K562 (cell line): ENCODE measurements at regions not wholly inside any gene's neighbourhood (a gene's known extent, or its start where the extent isn't known, plus 50 kb on each side); places are given as distances from the start of the nearest gene placed in this dataset.

Experiments
- ATAC-seq: fragments of 200-7000 bp; cut with Tn5 transposase; 3 replicates; pipeline ENCODE4 v1.9.1; 2020; ENCODE audit warnings: moderate library complexity
- BruUV-seq: library from RNA; stranded (reverse); fragments of 400-500 nt; replicated peaks from 2 replicates; lab custom pipeline; 2021; lab: Mats Ljungman, UMichigan
- CTCF ChIA-PET: fragments of 300-600 bp; formaldehyde crosslinking; extraction: SDS; loops from one replicate; lab custom pipeline; 2021; ENCODE audit warnings: low intra/inter-chr PET ratio; lab: Yijun Ruan, JAX
- POLR2A ChIA-PET: fragments of 300-600, 350-650 bp; sonication (Branson Sonifier 250); formaldehyde crosslinking; extraction: SDS; loops from one replicate; lab custom pipeline; 2021; ENCODE audit warnings: antibody characterized with exemption, inconsistent platforms; lab: Yijun Ruan, JAX
- DNase-seq, 4 experiments: peaks; one replicate each; pipeline versions ENCODE4 v3.0.0 to v3.0.0-alpha.2; 2011 to 2018; ENCODE audit warnings: low spot score in 3 of 4, mixed read lengths in 3 of 4; ENCODE audit errors: extremely low read depth in 1 of 4
- FAIRE-seq: peaks from 2 replicates; lab custom pipeline; 2011; peaks lifted over from hg19 to GRCh38; lab: Jason Lieb, UNC
- H2AFZ ChIP-seq: 2 replicates; pipeline ENCODE4 v1.6.0; 2011; ENCODE audit warnings: low read depth, low read length, control low read depth, inconsistent platforms
- H3K27ac ChIP-seq: fragments of 200-600 bp; 3 replicates; pipeline ENCODE4 v1.8.0; 2011; ENCODE audit warnings: low read depth, mild to moderate bottlenecking, control low read depth, inconsistent platforms, low read length, moderate library complexity, mixed read lengths; ENCODE audit errors: extremely low read depth
- H3K27me3 ChIP-seq, 2 experiments: fragments of 300-600 bp in 1 of 2; 2 replicates in 1 of 2; 3 replicates in 1 of 2; pipeline versions ENCODE4 v1.6.0 to v1.8.0; 2011; ENCODE audit warnings: inconsistent platforms in 2 of 2, low read length in 2 of 2, mild to moderate bottlenecking in 1 of 2, mixed read lengths in 1 of 2, moderate library complexity in 1 of 2; ENCODE audit not compliant: control insufficient read depth in 2 of 2, insufficient read depth in 2 of 2
- H3K36me3 ChIP-seq: fragments of 300-600 bp; 3 replicates; pipeline ENCODE4 v1.8.0; 2011; ENCODE audit warnings: mild to moderate bottlenecking, low read length, inconsistent platforms; ENCODE audit not compliant: control insufficient read depth, insufficient read depth
- H3K4me1 ChIP-seq, 2 experiments: fragments of 200-600 bp in 1 of 2; replicated peaks in 1 of 2; 2 replicates in 1 of 2; 3 replicates in 1 of 2; pipeline versions ENCODE4 v1.5.1 to v1.8.0; 2011; ENCODE audit warnings: inconsistent platforms in 2 of 2, low read length in 2 of 2, mild to moderate bottlenecking in 1 of 2, mixed read lengths in 1 of 2, moderate library complexity in 1 of 2; ENCODE audit not compliant: control insufficient read depth in 2 of 2, insufficient read depth in 2 of 2
- H3K4me2 ChIP-seq: 2 replicates; pipeline ENCODE4 v1.6.1; 2011; ENCODE audit warnings: low read length, control low read depth, inconsistent platforms, mixed read lengths; ENCODE audit not compliant: insufficient read depth
- H3K4me3 ChIP-seq: fragments of 200-600 bp; sonication (generic), shearing (Covaris generic); 2 replicates; pipeline ENCODE4 v1.5.1; 2016; ENCODE audit warnings: control low read depth, inconsistent platforms
- H3K79me2 ChIP-seq: fragments of 200-600 bp; 3 replicates; pipeline ENCODE4 v1.8.0; 2011; ENCODE audit warnings: low read length, inconsistent platforms; ENCODE audit not compliant: control insufficient read depth, insufficient read depth
- H3K9ac ChIP-seq, 2 experiments: 2 replicates each; pipeline versions ENCODE4 v1.6.0 to v1.6.1; 2011; ENCODE audit warnings: low read depth in 2 of 2, low read length in 2 of 2, control low read depth in 1 of 2, inconsistent platforms in 1 of 2, mild to moderate bottlenecking in 1 of 2, mixed read lengths in 1 of 2; ENCODE audit not compliant: insufficient read depth in 1 of 2
- H3K9me1 ChIP-seq: one replicate; pipeline ENCODE4 v1.6.0; 2011; ENCODE audit warnings: inconsistent platforms, mild to moderate bottlenecking, low read length, moderate library complexity; ENCODE audit not compliant: control insufficient read depth, insufficient read depth
- H3K9me3 ChIP-seq: replicated peaks from 2 replicates; pipeline ENCODE4 v1.5.1; 2011; ENCODE audit warnings: low read depth, low read length, inconsistent platforms; ENCODE audit not compliant: control insufficient read depth, insufficient read depth
- H4K20me1 ChIP-seq: replicated peaks from 2 replicates; pipeline ENCODE4 v1.6.1; 2011; ENCODE audit warnings: low read length, inconsistent platforms, mixed read lengths; ENCODE audit not compliant: control insufficient read depth, insufficient read depth
- ARID1B ChIP-seq: fragments of 450-650 bp; IDR thresholded peaks from 2 replicates; pipeline ENCODE4 v1.6.1; 2016; ENCODE audit warnings: antibody characterized with exemption, mild to moderate bottlenecking, inconsistent platforms
- ASH1L ChIP-seq: fragments of 450-650 bp; IDR thresholded peaks from 2 replicates; pipeline ENCODE4 v1.6.1; 2018; ENCODE audit warnings: borderline replicate concordance, mild to moderate bottlenecking, low read depth; ENCODE audit not compliant: partially characterized antibody
- CBX2 ChIP-seq: fragments of 200-600 bp; sonication (generic); IDR thresholded peaks from one replicate; pipeline ENCODE4 v1.6.1; 2012; ENCODE audit warnings: mild to moderate bottlenecking, low read length, inconsistent platforms; ENCODE audit not compliant: insufficient read depth, poor library complexity, severe bottlenecking
- CEBPZ ChIP-seq: fragments of 150-350 bp; IDR thresholded peaks from 2 replicates; pipeline ENCODE4 v1.6.1; 2014; ENCODE audit warnings: low read depth, mild to moderate bottlenecking, low read length, borderline replicate concordance
- FIP1L1 ChIP-seq: fragments of 200-400 bp; formaldehyde crosslinking; IDR thresholded peaks from 2 replicates; pipeline ENCODE4 v1.6.1; 2018; ENCODE audit warnings: mild to moderate bottlenecking, low read depth, low read length; ENCODE audit not compliant: poor library complexity, severe bottlenecking
- HMG20B ChIP-seq: fragments of 250-450 bp; sonication (Bioruptor Pico); IDR thresholded peaks from 2 replicates; pipeline ENCODE4 v1.5.0; 2021; ENCODE audit warnings: mild to moderate bottlenecking
- HNRNPK ChIP-seq: fragments of 200-400 bp; formaldehyde crosslinking; IDR thresholded peaks from one replicate; pipeline ENCODE4 v1.6.1; 2018; ENCODE audit warnings: mild to moderate bottlenecking, low read depth, low read length; ENCODE audit not compliant: poor library complexity, severe bottlenecking
- KHSRP ChIP-seq: fragments of 450-650 bp; IDR thresholded peaks from 2 replicates; pipeline ENCODE4 v1.6.1; 2017
- PKNOX1 ChIP-seq: fragments of 450-650 bp; IDR thresholded peaks from 2 replicates; pipeline ENCODE4 v1.6.1; 2016
- POLR3G ChIP-seq: IDR thresholded peaks from 2 replicates; pipeline ENCODE4 v1.6.1; 2011; ENCODE audit not compliant: insufficient read length, insufficient replicate concordance; ENCODE audit errors: extremely low read depth
- SMAD4 ChIP-seq: fragments of 250-450 bp; sonication (Bioruptor Pico); conservative IDR thresholded peaks from 2 replicates; pipeline ENCODE4 v1.8.0; 2021; ENCODE audit warnings: inconsistent platforms, mild to moderate bottlenecking, moderate library complexity
- ZNF764 ChIP-seq: fragments of 250-450 bp; sonication (Bioruptor Pico); IDR thresholded peaks from 2 replicates; pipeline ENCODE4 v1.4.0; 2020; ENCODE audit warnings: low read depth, mild to moderate bottlenecking, moderate library complexity
- WGBS: fragments of 100-300 bp; shearing (Covaris generic); methylation state at CpG from one replicate; pipeline ENCODE4 v1.1.6; 2016; ENCODE audit warnings: low coverage, mixed read lengths; ENCODE audit not compliant: insufficient coverage; ENCODE audit errors: missing lambda C conversion rate; 5-methylcytosine and 5-hydroxymethylcytosine counted together
- in situ Hi-C: fragments of 300-500 bp; cut with MboI; formaldehyde crosslinking; loops from 4 replicates; pipeline ENCODE4 v1.15.0; 2018; ENCODE audit warnings: inconsistent platforms, mixed read lengths
- intact Hi-C: fragments of 100-400 bp; cut with micrococcal nuclease; formaldehyde crosslinking; loops from 2 replicates; pipeline ENCODE4 v1.14.2; 2022

- no peaks in the 10 kb centered on the region for H3K9me3 ChIP-seq
- H2AFZ ChIP-seq: no peak overlapping the region
- ChIA-PET POLR2A (no interaction called here), CTCF (no interaction called here)
- TF ChIP-seq POLR3G (no peak), HNRNPK (no peak), FIP1L1 (no peak), ASH1L (no peak), ARID1B (no peak), HMG20B (CRISPR knock-in tag) (no peak), CBX2 (no peak), ZNF764 (no peak), KHSRP (no peak), CEBPZ (no peak), SMAD4 (CRISPR knock-in tag) (no peak), PKNOX1 (no peak)
- no peak overlapping the region for H3K9ac ChIP-seq
- no peak for DNase-seq
- peaks cover 0 to 5% of the 10 kb centered on the region in 2 experiments; a peak in 4 of 5 replicates for H3K4me1 ChIP-seq
- peaks cover 0 to 8% of the 10 kb centered on the region in 2 experiments; a peak in 1 of 5 replicates for H3K27me3 ChIP-seq
- no peak for FAIRE-seq
- H3K27ac ChIP-seq: no peak overlapping the region
- no peak overlapping the region for H3K4me2 ChIP-seq
- H3K9me1 ChIP-seq: no peaks in the 10 kb centered on the region
- intact Hi-C loops (no loop called here), in situ Hi-C loops (loop anchor here (10.0 kb wide), 1 partner anchor 320 kb away; no protein-coding TSS in a partner anchor)
- WGBS: 7% methylated on average over 3 of the region's 3 CpGs
- H3K36me3 ChIP-seq: no peaks in the 10 kb centered on the region
- no peaks in the 10 kb centered on the region for H3K79me2 ChIP-seq
- no TSS peak for BruUV-seq
- no peaks in the 10 kb centered on the region; the same call in 1 of the 2 replicates for H4K20me1 ChIP-seq
- no peak overlapping the region for H3K4me3 ChIP-seq
- no peak for ATAC-seq
Measured at GRCh38 chr2:216784456-216784855, 75.4 kb downstream of the TNP1 start.
